HCT116 (cell line): ENCODE measurements at regions not wholly inside any gene's neighbourhood (a gene's known extent, or its start where the extent isn't known, plus 50 kb on each side); places are given as distances from the start of the nearest gene placed in this dataset.

ENCODE experiments used
- ATAC-seq: fragments of 200-7000 bp; cut with Tn5 transposase; 2 replicates; pipeline ENCODE4 v1.9.1; 2020; ENCODE audit warnings: mild to moderate bottlenecking, moderate library complexity
- BruUV-seq: library from RNA; stranded (reverse); fragments of 400-500 nt; replicated peaks from 2 replicates; lab custom pipeline; 2021; lab: Mats Ljungman, UMichigan
- CTCF ChIA-PET: fragments of 300-600 bp; sonication (Branson Sonifier 250); formaldehyde crosslinking; loops from one replicate; lab custom pipeline; 2021; ENCODE audit warnings: antibody characterized with exemption; lab: Charles Lee
- POLR2A ChIA-PET: fragments of 300-600, 350-600 bp; sonication (Branson Sonifier 250); formaldehyde crosslinking; loops from one replicate; lab custom pipeline; 2021; ENCODE audit warnings: antibody characterized with exemption; lab: Charles Lee
- RAD21 ChIA-PET, 2 experiments: fragments of 300-600 bp; sonication (Branson Sonifier 250); formaldehyde crosslinking; loops; one replicate each; lab custom pipeline; 2023; ENCODE audit warnings: low total read pairs in 2 of 2; ENCODE audit not compliant: uncharacterized antibody in 2 of 2, unreplicated experiment in 2 of 2, low non-redundant PET in 1 of 2; lab: Charles Lee
- DNase-seq: peaks from one replicate; pipeline ENCODE4 v3.0.0-alpha.2; 2010; ENCODE audit warnings: low read depth, low spot score
- H2AFZ ChIP-seq: fragments of 200-600 bp; shearing (Covaris generic), sonication (generic); 2 replicates; pipeline ENCODE4 v1.6.1; 2017; ENCODE audit warnings: low read depth, mixed run types, mixed read lengths, antibody characterized with exemption, low read length; ENCODE audit not compliant: poor library complexity, severe bottlenecking
- H3K27ac ChIP-seq: 2 replicates; pipeline ENCODE4 v1.5.1; 2012; ENCODE audit warnings: low read depth, low read length
- H3K27me3 ChIP-seq: fragments of 200-600 bp; sonication (generic); 2 replicates; pipeline ENCODE4 v1.6.1; 2016; ENCODE audit warnings: mixed run types, low read length, mixed read lengths; ENCODE audit not compliant: insufficient read depth
- H3K36me3 ChIP-seq, 2 experiments: fragments of 200-500 bp in 1 of 2; fragments of 200-600 bp in 1 of 2; sonication (Bioruptor generic) in 1 of 2; sonication (generic) in 1 of 2; 2 replicates each; pipeline versions ENCODE4 v1.5.1 to v1.6.1; 2014 to 2016; ENCODE audit warnings: low read length in 2 of 2, inconsistent platforms in 1 of 2, mixed read lengths in 1 of 2, mixed run types in 1 of 2; ENCODE audit not compliant: insufficient read depth in 2 of 2, control insufficient read depth in 1 of 2
- H3K4me1 ChIP-seq, 2 experiments: fragments of 200-600 bp in 1 of 2; sonication (generic) in 1 of 2; 2 replicates each; pipeline versions ENCODE4 v1.5.1 to v1.6.1; 2012 to 2017; ENCODE audit warnings: low read length in 2 of 2, inconsistent platforms in 1 of 2, mild to moderate bottlenecking in 1 of 2, mixed read lengths in 1 of 2, mixed run types in 1 of 2, moderate library complexity in 1 of 2; ENCODE audit not compliant: insufficient read depth in 2 of 2, control insufficient read depth in 1 of 2
- H3K4me2 ChIP-seq: fragments of 200-600 bp; sonication (generic); 2 replicates; pipeline ENCODE4 v1.6.1; 2017; ENCODE audit warnings: mixed run types, low read length, mixed read lengths
- H3K4me3 ChIP-seq, 2 experiments: fragments of 200-600 bp in 1 of 2; sonication (generic) in 1 of 2; replicated peaks in 1 of 2; 2 replicates each; pipeline ENCODE4 v1.5.1; 2011 to 2016; ENCODE audit warnings: low read length in 2 of 2, control low read depth in 1 of 2, low read depth in 1 of 2, mild to moderate bottlenecking in 1 of 2, mixed read lengths in 1 of 2, mixed run types in 1 of 2
- H3K79me2 ChIP-seq: fragments of 200-600 bp; sonication (generic); 2 replicates; pipeline ENCODE4 v1.6.1; 2017; ENCODE audit warnings: mild to moderate bottlenecking, mixed run types, low read length, moderate library complexity, mixed read lengths; ENCODE audit not compliant: insufficient read depth
- H3K9ac ChIP-seq: fragments of 200-600 bp; sonication (generic); 2 replicates; pipeline ENCODE4 v1.6.1; 2016; ENCODE audit warnings: low read length, mixed read lengths
- H3K9me2 ChIP-seq: fragments of 200-600 bp; sonication (generic), shearing (Covaris generic); 2 replicates; pipeline ENCODE4 v1.6.1; 2017; ENCODE audit warnings: mixed run types, mild to moderate bottlenecking, moderate library complexity; ENCODE audit not compliant: insufficient read depth
- H3K9me3 ChIP-seq, 2 experiments: fragments of 200-500 bp in 1 of 2; fragments of 200-600 bp in 1 of 2; sonication (Bioruptor generic) in 1 of 2; sonication (generic) in 1 of 2; 2 replicates each; pipeline ENCODE4 v1.6.1; 2014 to 2017; ENCODE audit warnings: low read length in 2 of 2, mixed read lengths in 2 of 2, inconsistent platforms in 1 of 2, low read depth in 1 of 2, mild to moderate bottlenecking in 1 of 2, mixed run types in 1 of 2, moderate library complexity in 1 of 2; ENCODE audit not compliant: control insufficient read depth in 1 of 2, insufficient read depth in 1 of 2
- H4K20me1 ChIP-seq: fragments of 200-600 bp; sonication (generic), shearing (Covaris generic); 2 replicates; pipeline ENCODE4 v1.6.1; 2017; ENCODE audit warnings: mixed run types, mild to moderate bottlenecking, moderate library complexity; ENCODE audit not compliant: insufficient read depth
- CBX3 ChIP-seq: IDR thresholded peaks from 2 replicates; pipeline ENCODE4 v1.6.1; 2012; ENCODE audit warnings: low read depth
- CEBPB ChIP-seq: IDR thresholded peaks from 2 replicates; pipeline ENCODE4 v1.6.1; 2012; ENCODE audit warnings: low read depth
- EGR1 ChIP-seq: IDR thresholded peaks from 2 replicates; pipeline ENCODE4 v1.6.1; 2012; ENCODE audit warnings: low read depth
- EZH2 ChIP-seq: fragments of 200-600 bp; sonication (generic); IDR thresholded peaks from 2 replicates; pipeline ENCODE4 v1.6.1; 2017; ENCODE audit warnings: antibody characterized with exemption, mixed run types
- EZH2phosphoT487 ChIP-seq: fragments of 200-600 bp; IDR thresholded peaks from 2 replicates; pipeline ENCODE4 v1.6.1; 2018; ENCODE audit warnings: antibody characterized with exemption, borderline replicate concordance
- JUND ChIP-seq: IDR thresholded peaks from 2 replicates; pipeline ENCODE4 v1.6.1; 2012
- POLR2A ChIP-seq: IDR thresholded peaks from 2 replicates; pipeline ENCODE4 v1.7.0; 2011; ENCODE audit warnings: borderline replicate concordance; ENCODE audit not compliant: insufficient read depth, insufficient read length; ENCODE audit errors: extremely low read depth
- POLR2AphosphoS5 ChIP-seq: IDR thresholded peaks from 2 replicates; pipeline ENCODE4 v1.6.1; 2011; ENCODE audit warnings: mild to moderate bottlenecking, low read depth, low read length, moderate library complexity
- RAD21 ChIP-seq: IDR thresholded peaks from 2 replicates; pipeline ENCODE4 v1.6.1; 2012; ENCODE audit warnings: low read depth, mild to moderate bottlenecking
- SIN3A ChIP-seq: IDR thresholded peaks from 2 replicates; pipeline ENCODE4 v1.6.1; 2012; ENCODE audit warnings: low read depth
- SP1 ChIP-seq: IDR thresholded peaks from 2 replicates; pipeline ENCODE4 v1.6.1; 2012; ENCODE audit warnings: low read depth
- TCF7L2 ChIP-seq: IDR thresholded peaks from 2 replicates; pipeline ENCODE4 v1.7.0; 2011; ENCODE audit warnings: borderline replicate concordance, inconsistent platforms; ENCODE audit not compliant: insufficient read depth, insufficient read length; ENCODE audit errors: extremely low read depth
- YY1 ChIP-seq: IDR thresholded peaks from 2 replicates; pipeline ENCODE4 v1.6.1; 2011; ENCODE audit warnings: low read length, low read depth, moderate library complexity, mild to moderate bottlenecking; ENCODE audit not compliant: insufficient replicate concordance; ENCODE audit errors: extremely low read depth
- ZFX ChIP-seq: fragments of 450-650 bp; IDR thresholded peaks from 2 replicates; pipeline ENCODE4 v1.6.1; 2017
- ZNF274 ChIP-seq: fragments of 200-500 bp; sonication (Bioruptor generic); IDR thresholded peaks from 2 replicates; pipeline ENCODE4 v1.6.1; 2014; ENCODE audit warnings: mild to moderate bottlenecking, low read depth, low read length, inconsistent platforms
- intact Hi-C: fragments of 100-400 bp; cut with micrococcal nuclease; formaldehyde crosslinking; loops from 2 replicates; pipeline ENCODE4 v1.10.0; 2022
- TF ChIP-seq, protein P1 (sequence below): IDR thresholded peaks from 2 replicates; pipeline ENCODE4 v1.6.1; 2012
- TF ChIP-seq, protein P2 (sequence below): IDR thresholded peaks from 2 replicates; pipeline ENCODE4 v1.6.1; 2012
- TF ChIP-seq, protein P3 (sequence below): IDR thresholded peaks from 2 replicates; pipeline ENCODE4 v1.6.1; 2012; ENCODE audit warnings: low read depth

DNA sequence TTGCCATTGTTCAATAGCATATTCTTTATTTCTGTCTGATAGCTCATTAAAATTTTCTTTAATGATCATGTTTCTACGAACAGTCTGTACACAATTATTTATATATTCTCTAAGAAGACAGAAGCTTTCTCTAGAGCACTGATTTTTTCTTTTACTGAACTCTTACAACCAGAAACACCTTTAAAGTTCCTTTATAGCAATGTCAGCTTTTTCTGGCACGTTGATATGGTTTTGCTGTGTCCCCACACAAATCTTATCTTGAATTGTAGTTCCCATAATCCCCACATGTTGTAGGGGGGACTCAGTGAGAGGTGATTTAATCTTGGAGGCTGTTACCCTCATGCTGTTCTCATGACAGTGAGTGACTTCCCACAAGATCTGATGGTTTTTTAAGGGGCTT, 299.4 kb downstream of the PPARGC1A start:
- Histone ChIP-seq H3K4me1 (no peaks in the 10 kb centered on the region), H3K27ac (no peak overlapping the region), H3K4me3 (no peak overlapping the region), H3K4me2 (no peak overlapping the region), H3K36me3 (no peaks in the 10 kb centered on the region), H3K79me2 (no peaks in the 10 kb centered on the region), H3K9me3 (peaks cover 0 to 16% of the 10 kb centered on the region in 2 experiments; a peak in 2 of 4 replicates), H4K20me1 (no peaks in the 10 kb centered on the region), H3K9ac (no peak overlapping the region), H3K9me2 (no peaks in the 10 kb centered on the region), H3K27me3 (no peaks in the 10 kb centered on the region), H2AFZ (no peak overlapping the region)
- POLR2A ChIA-PET, result no interaction called here
- ATAC-seq, result no peak
- CTCF ChIA-PET, result no interaction called here
- no TSS peak for BruUV-seq
- TF ChIP-seq RAD21 (no peak), EGR1 (no peak), EZH2 (no peak), CEBPB (no peak), CBX3 (no peak), POLR2AphosphoS5 (no peak), TCF7L2 (no peak), ZNF274 (no peak), ZFX (no peak), EZH2phosphoT487 (no peak), POLR2A (no peak)
- TF ChIP-seq, protein P1, sequence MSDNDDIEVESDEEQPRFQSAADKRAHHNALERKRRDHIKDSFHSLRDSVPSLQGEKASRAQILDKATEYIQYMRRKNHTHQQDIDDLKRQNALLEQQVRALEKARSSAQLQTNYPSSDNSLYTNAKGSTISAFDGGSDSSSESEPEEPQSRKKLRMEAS, result no peak
- TF ChIP-seq, protein P2, sequence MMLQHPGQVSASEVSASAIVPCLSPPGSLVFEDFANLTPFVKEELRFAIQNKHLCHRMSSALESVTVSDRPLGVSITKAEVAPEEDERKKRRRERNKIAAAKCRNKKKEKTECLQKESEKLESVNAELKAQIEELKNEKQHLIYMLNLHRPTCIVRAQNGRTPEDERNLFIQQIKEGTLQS, result no peak
- intact Hi-C loops, result no loop called here
- DNase-seq, result no peak
- RAD21 ChIA-PET, result no interaction called here

DNA sequence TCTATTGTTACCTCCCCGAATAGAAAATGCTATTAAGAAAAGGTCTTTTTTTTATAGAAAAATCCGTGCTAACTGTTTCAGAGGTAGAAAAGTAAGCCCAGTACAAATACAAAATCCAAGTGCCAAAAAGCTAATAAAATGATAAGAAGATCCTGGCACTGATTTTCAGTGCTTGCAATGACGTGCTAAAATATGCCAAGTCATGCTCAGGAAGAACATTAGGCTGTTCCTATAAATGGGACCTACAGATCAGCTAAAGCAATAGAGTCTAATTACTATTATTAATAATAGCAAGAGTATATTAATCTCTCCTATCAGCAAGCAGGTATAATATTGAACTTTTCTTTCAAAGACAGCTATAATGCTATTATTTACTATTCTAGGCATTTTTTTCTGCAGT, 305.8 kb downstream of the PPARGC1A start:
- H3K9ac ChIP-seq, result no peak overlapping the region
- ChIA-PET RAD21 (no interaction called here), CTCF (no interaction called here), POLR2A (no interaction called here)
- H3K79me2 ChIP-seq, result no peaks in the 10 kb centered on the region
- intact Hi-C loops, result no loop called here
- H3K4me1 ChIP-seq, result no peaks in the 10 kb centered on the region
- no peaks in the 10 kb centered on the region for H3K9me2 ChIP-seq
- no peak overlapping the region for H3K4me3 ChIP-seq
- H3K4me2 ChIP-seq, result no peak overlapping the region
- H3K36me3 ChIP-seq, result no peaks in the 10 kb centered on the region
- no peaks in the 10 kb centered on the region for H4K20me1 ChIP-seq
- H3K27me3 ChIP-seq, result no peaks in the 10 kb centered on the region
- H2AFZ ChIP-seq, result no peak overlapping the region
- BruUV-seq, result no TSS peak
- DNase-seq (no peak), ATAC-seq (no peak)
- no peak overlapping the region for H3K27ac ChIP-seq
- peaks cover 4 to 22% of the 10 kb centered on the region in 2 experiments; a peak in 2 of 4 replicates for H3K9me3 ChIP-seq
- TF ChIP-seq, protein P3, sequence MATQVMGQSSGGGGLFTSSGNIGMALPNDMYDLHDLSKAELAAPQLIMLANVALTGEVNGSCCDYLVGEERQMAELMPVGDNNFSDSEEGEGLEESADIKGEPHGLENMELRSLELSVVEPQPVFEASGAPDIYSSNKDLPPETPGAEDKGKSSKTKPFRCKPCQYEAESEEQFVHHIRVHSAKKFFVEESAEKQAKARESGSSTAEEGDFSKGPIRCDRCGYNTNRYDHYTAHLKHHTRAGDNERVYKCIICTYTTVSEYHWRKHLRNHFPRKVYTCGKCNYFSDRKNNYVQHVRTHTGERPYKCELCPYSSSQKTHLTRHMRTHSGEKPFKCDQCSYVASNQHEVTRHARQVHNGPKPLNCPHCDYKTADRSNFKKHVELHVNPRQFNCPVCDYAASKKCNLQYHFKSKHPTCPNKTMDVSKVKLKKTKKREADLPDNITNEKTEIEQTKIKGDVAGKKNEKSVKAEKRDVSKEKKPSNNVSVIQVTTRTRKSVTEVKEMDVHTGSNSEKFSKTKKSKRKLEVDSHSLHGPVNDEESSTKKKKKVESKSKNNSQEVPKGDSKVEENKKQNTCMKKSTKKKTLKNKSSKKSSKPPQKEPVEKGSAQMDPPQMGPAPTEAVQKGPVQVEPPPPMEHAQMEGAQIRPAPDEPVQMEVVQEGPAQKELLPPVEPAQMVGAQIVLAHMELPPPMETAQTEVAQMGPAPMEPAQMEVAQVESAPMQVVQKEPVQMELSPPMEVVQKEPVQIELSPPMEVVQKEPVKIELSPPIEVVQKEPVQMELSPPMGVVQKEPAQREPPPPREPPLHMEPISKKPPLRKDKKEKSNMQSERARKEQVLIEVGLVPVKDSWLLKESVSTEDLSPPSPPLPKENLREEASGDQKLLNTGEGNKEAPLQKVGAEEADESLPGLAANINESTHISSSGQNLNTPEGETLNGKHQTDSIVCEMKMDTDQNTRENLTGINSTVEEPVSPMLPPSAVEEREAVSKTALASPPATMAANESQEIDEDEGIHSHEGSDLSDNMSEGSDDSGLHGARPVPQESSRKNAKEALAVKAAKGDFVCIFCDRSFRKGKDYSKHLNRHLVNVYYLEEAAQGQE, result no peak
- TF ChIP-seq EZH2 (no peak), YY1 (no peak), SP1 (no peak), SIN3A (no peak), JUND (no peak), ZNF274 (no peak), RAD21 (no peak)
- TF ChIP-seq, protein P1, result no peak
